NCI-H82 treated with DMSO at 0.1 percent for 48 hours (cell line): ENCODE measurements at regions not wholly inside any gene's neighbourhood (a gene's known extent, or its start where the extent isn't known, plus 50 kb on each side); places are given as distances from the start of the nearest gene placed in this dataset.
"Not testable (repeated sequence)": the region's sequence is repeated elsewhere in the genome, so short reads cannot be mapped to it uniquely, and the experiment has no call there.

ENCODE experiments used
- DNase-seq: peaks from one replicate; lab custom pipeline; 2025; ENCODE audit not compliant: unreplicated experiment; lab: John Stamatoyannopoulos, UW

- DNase-seq: not testable (repeated sequence)
Observed at GRCh38 chr11:67940440-67940839, 63.5 kb downstream of the UNC93B1 start.

GRCh38 chr11:67938964-67939363, 64.9 kb downstream of the UNC93B1 start:
- not testable (repeated sequence) for DNase-seq

GRCh38 chr11:67938371-67938770, 65.5 kb downstream of the UNC93B1 start:
- DNase-seq: not testable (repeated sequence)

GRCh38 chr11:67923565-67923964, 80.3 kb downstream of the UNC93B1 start:
- not testable (repeated sequence) for DNase-seq

- DNase-seq: not testable (repeated sequence)
Observed at GRCh38 chr11:67920546-67920945, 83.4 kb downstream of the UNC93B1 start.

- not testable (repeated sequence) for DNase-seq
Observed at GRCh38 chr11:67912184-67912583, 91.7 kb downstream of the UNC93B1 start.

GRCh38 chr11:67911211-67911610, 92.7 kb downstream of the UNC93B1 start:
- DNase-seq: not testable (repeated sequence)

GRCh38 chr11:67910803-67911202, 93.1 kb downstream of the UNC93B1 start:
- not testable (repeated sequence) for DNase-seq

GRCh38 chr11:67906969-67907368, 96.9 kb downstream of the UNC93B1 start:
- not testable (repeated sequence) for DNase-seq

- DNase-seq: not testable (repeated sequence)
Observed at GRCh38 chr11:67899462-67899861, 104.4 kb downstream of the UNC93B1 start.

- not testable (repeated sequence) for DNase-seq
Observed at GRCh38 chr11:67893487-67893886, 110.4 kb downstream of the UNC93B1 start.

- DNase-seq: not testable (repeated sequence)
Observed at GRCh38 chr11:67889646-67890045, 114.3 kb downstream of the UNC93B1 start.

GRCh38 chr11:67888056-67888455, 115.8 kb downstream of the UNC93B1 start:
- DNase-seq: not testable (repeated sequence)

GRCh38 chr11:67886672-67887071, 117.2 kb downstream of the UNC93B1 start:
- DNase-seq: not testable (repeated sequence)

GRCh38 chr11:67886207-67886606, 117.7 kb downstream of the UNC93B1 start:
- DNase-seq: not testable (repeated sequence)

- DNase-seq: not testable (repeated sequence)
Observed at GRCh38 chr11:67885574-67885973, 118.3 kb downstream of the UNC93B1 start.

GRCh38 chr11:67884761-67885558, 118.9 kb downstream of the UNC93B1 start:
- DNase-seq: not testable (repeated sequence)

- DNase-seq: not testable (repeated sequence)
Observed at GRCh38 chr11:67884073-67884757, 119.7 kb downstream of the UNC93B1 start.

GRCh38 chr11:67882304-67882703, 121.6 kb downstream of the UNC93B1 start:
- DNase-seq: not testable (repeated sequence)

GRCh38 chr11:67881836-67882235, 122.1 kb downstream of the UNC93B1 start:
- not testable (repeated sequence) for DNase-seq

GRCh38 chr11:67880594-67881196, 123.2 kb downstream of the UNC93B1 start:
- DNase-seq: not testable (repeated sequence)
